IPS-15b (cell line): ENCODE measurements at regions not wholly inside any gene's neighbourhood (a gene's known extent, or its start where the extent isn't known, plus 50 kb on each side); places are given as distances from the start of the nearest gene placed in this dataset.

Source experiments
- H3K27me3 ChIP-seq: one replicate; pipeline ENCODE4 v1.6.1; 2013; ENCODE audit warnings: low read length; ENCODE audit not compliant: control insufficient read depth, insufficient read depth
- H3K36me3 ChIP-seq: one replicate; pipeline ENCODE4 v1.6.1; 2013; ENCODE audit warnings: low read length; ENCODE audit not compliant: control insufficient read depth, insufficient read depth
- H3K4me1 ChIP-seq: one replicate; pipeline ENCODE4 v1.6.1; 2013; ENCODE audit warnings: mild to moderate bottlenecking, low read length; ENCODE audit not compliant: control insufficient read depth, insufficient read depth
- H3K4me3 ChIP-seq: one replicate; pipeline ENCODE4 v1.5.1; 2013; ENCODE audit warnings: low read depth, low read length
- H3K9ac ChIP-seq: one replicate; pipeline ENCODE4 v1.6.1; 2013; ENCODE audit warnings: low read depth, mild to moderate bottlenecking, low read length
- H3K9me3 ChIP-seq: one replicate; pipeline ENCODE4 v1.6.1; 2013; ENCODE audit warnings: mild to moderate bottlenecking, low read length; ENCODE audit not compliant: control insufficient read depth, insufficient read depth

DNA sequence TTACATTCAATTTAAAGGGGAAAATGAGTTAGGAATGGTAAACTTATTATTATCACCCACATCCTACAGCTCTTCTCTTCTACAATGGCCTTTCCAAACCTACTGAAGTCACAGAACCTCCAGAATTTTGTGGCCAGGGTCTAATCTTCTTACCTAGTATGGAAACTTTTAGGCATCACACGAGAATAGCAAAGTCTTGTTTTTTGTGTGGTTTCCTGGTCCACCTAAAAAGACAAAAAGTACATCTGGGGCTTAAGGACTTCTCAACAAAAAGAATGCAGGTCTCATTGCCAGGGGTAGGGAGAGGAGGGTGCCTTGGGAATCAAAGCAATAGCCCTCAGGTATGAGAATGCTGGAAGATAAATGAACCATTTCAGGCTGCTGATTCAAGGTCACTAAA, 345.3 kb downstream of the LMX1A start:
- Histone ChIP-seq H3K9ac (no peak overlapping the region), H3K4me1 (no peaks in the 10 kb centered on the region), H3K36me3 (no peaks in the 10 kb centered on the region), H3K27me3 (no peaks in the 10 kb centered on the region), H3K4me3 (no peak overlapping the region), H3K9me3 (no peaks in the 10 kb centered on the region)

DNA sequence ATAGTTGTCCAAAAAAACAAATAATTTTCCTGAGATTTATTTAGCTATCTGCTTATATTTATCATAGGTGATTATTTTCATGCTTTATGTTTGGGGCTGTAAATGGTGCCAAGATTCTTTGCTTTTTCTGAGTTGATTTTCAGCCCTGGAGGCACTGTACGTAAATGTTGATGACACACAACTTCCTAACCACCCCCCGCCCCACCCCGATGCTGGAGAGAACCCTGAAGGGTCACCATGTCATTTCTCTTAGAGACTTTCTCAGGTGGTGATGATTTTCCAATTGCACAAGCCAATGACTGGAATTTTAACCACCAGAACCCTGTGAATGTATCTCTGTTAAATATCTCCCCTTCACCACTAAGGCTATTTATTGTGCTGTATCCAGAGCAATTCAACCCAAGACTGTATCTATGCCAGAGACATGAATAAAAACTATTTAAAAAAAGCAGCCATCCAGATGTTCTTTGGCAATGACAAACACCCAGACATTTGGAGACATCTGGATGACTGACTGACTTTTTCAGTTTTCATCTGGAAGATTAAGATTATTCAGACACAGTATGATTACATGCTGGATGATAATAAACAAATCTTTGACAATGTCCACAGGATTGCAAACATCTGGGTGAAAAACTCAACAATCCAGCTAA, 346.0 kb downstream of the LMX1A start:
- H3K9me3 ChIP-seq = no peaks in the 10 kb centered on the region
- H3K27me3 ChIP-seq = no peaks in the 10 kb centered on the region
- H3K4me1 ChIP-seq = no peaks in the 10 kb centered on the region
- H3K36me3 ChIP-seq = no peaks in the 10 kb centered on the region
- no peak overlapping the region for H3K4me3 ChIP-seq
- H3K9ac ChIP-seq = no peak overlapping the region

DNA sequence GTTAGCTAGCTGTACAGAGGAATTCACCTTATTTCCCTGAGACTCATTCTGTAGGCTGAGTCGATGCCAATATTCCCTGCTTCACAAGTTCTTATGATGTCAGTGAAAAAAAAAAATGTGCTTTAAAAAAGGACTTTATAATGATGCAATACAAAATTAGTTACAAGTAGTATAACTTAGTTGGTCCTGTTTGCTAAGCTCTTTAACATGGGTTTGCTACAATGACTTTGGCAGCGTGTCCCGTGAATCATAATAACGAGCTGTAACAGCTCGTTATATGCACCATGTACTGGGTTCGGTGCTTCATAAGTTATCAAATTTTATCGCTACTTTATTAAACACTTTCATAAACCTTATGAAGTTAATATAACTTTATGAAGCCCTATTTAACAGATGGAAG, 349.7 kb downstream of the LMX1A start:
- H3K9me3 ChIP-seq = no peaks in the 10 kb centered on the region
- H3K4me1 ChIP-seq = no peaks in the 10 kb centered on the region
- H3K4me3 ChIP-seq = no peak overlapping the region
- H3K27me3 ChIP-seq = no peaks in the 10 kb centered on the region
- no peak overlapping the region for H3K9ac ChIP-seq
- H3K36me3 ChIP-seq = no peaks in the 10 kb centered on the region

DNA sequence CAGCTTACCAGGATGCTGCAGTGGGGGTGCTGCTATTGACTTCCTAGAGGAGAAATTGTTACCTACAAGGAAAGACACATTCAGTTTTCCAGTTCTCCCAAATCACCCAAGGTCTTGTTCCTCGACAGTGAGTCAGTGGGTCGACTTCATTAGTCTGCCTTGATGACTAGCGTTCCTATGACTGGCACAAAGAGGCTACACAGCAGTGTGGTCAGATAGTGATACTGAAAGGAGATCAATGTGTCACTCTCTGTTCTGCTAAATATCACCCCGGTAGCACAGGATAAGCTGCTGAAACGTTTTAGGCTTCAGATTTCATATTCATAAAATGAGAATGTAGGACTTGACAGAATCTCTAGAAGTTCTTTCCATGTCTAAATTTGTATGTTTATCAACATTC, 357.4 kb downstream of the LMX1A start:
- Histone ChIP-seq H3K9ac (no peak overlapping the region), H3K4me1 (no peaks in the 10 kb centered on the region), H3K36me3 (no peaks in the 10 kb centered on the region), H3K9me3 (no peaks in the 10 kb centered on the region), H3K4me3 (no peak overlapping the region), H3K27me3 (peaks cover 4% of the 10 kb centered on the region)

DNA sequence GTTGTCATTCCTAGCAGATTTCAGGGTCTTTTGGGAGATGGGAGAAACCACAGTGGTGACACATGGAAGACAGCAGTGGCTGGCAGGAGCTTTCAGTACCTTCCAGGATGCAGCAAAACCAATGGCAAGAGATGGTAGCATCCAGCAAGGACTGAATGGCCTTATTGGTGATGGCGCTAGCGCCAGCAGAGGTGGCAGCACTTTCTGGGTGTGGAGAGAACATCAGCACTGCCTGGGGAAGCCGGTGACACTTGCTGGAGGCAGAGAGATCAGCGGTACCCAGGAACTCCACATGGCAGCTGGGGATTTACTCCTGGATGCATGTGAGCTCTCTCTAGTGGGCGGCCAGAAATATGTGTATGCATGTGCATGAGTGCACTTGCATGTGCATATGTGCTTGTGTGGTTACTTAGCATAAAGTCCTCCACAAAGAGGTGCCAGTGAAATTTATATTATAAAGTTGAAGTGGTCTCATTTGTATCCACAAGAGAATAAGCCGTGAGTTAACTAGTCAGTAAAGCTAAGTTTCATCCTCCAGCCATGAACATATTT, 364.7 kb downstream of the LMX1A start:
- peaks cover 2% of the 10 kb centered on the region for H3K27me3 ChIP-seq
- H3K36me3 ChIP-seq = no peaks in the 10 kb centered on the region
- no peak overlapping the region for H3K9ac ChIP-seq
- H3K9me3 ChIP-seq = no peaks in the 10 kb centered on the region
- H3K4me1 ChIP-seq = no peaks in the 10 kb centered on the region
- no peak overlapping the region for H3K4me3 ChIP-seq

DNA sequence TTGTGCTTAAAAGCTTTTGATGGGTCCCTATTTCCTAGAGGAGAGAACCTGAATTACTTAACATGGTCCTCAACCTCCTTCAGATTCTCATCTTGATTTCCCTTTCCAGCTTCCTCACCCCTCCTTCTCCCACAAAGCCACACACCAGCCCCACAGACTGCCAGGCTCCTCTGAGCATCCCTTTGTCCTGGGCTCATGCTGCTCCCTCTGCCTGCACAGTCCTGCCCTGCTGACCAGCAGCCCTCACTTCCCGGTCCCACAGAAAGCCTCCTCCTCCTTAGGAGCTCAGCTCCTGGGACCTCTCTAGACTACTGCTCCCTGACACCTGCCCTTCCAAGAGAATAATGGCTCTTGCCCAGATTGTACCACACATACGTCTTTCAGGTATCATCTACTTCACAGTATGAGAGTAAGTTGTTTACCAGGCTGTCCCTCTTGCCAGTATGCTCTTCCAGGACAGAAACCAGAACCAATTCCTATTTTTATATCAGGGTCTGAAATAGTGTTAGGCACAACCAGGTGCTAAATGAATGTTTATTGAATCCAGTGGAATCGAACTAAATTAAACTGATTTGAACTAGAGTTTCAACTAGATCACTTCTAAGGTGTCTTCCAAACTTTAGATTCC, 373.4 kb downstream of the LMX1A start:
- no peak overlapping the region for H3K4me3 ChIP-seq
- no peaks in the 10 kb centered on the region for H3K9me3 ChIP-seq
- no peak overlapping the region for H3K9ac ChIP-seq
- H3K36me3 ChIP-seq = no peaks in the 10 kb centered on the region
- no peaks in the 10 kb centered on the region for H3K4me1 ChIP-seq
- peaks cover 43% of the 10 kb centered on the region for H3K27me3 ChIP-seq

DNA sequence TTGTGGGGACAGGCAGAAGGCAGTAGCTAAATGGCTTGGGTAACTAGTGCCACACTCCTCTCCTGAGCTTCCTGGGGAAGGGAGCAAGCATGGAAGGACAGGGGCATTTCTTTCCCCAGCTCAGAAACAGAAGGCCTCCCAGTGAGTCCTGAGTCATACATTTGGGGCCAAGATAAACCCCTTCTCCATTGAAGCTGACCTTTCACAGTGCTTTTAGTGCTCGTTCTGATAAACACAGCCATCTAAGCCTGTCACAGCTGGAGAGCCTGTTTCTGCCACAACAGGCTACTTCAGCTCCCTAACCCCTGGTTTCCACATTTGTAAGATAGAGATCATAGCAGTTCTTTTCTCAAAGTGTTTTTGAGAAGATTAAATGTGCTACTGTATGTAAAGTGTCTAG, 374.0 kb downstream of the LMX1A start:
- Histone ChIP-seq H3K9ac (no peak overlapping the region), H3K4me1 (no peaks in the 10 kb centered on the region), H3K27me3 (peaks cover 44% of the 10 kb centered on the region), H3K9me3 (no peaks in the 10 kb centered on the region), H3K36me3 (no peaks in the 10 kb centered on the region), H3K4me3 (no peak overlapping the region)

DNA sequence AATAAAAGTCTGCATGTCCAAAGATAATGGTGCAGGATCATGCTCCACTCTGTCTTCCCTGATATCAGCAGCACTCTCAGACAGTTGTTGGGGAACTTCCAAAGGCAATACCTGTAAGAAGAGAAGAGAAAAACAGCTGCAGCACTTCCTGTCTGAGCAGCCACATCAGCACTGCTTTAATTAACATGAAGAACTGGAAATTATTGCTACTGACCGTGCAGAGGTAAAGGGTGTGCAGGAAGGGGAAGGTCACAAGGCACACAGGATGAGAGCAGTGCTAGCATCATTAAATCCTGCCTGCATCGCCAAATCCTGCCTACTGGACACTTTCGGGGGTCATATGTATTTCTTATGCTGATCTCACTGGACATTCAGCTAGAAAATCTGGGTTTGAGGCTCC, 379.0 kb downstream of the LMX1A start:
- H3K27me3 ChIP-seq = peaks cover 12% of the 10 kb centered on the region
- no peaks in the 10 kb centered on the region for H3K9me3 ChIP-seq
- no peaks in the 10 kb centered on the region for H3K4me1 ChIP-seq
- no peak overlapping the region for H3K4me3 ChIP-seq
- H3K9ac ChIP-seq = no peak overlapping the region
- no peaks in the 10 kb centered on the region for H3K36me3 ChIP-seq

DNA sequence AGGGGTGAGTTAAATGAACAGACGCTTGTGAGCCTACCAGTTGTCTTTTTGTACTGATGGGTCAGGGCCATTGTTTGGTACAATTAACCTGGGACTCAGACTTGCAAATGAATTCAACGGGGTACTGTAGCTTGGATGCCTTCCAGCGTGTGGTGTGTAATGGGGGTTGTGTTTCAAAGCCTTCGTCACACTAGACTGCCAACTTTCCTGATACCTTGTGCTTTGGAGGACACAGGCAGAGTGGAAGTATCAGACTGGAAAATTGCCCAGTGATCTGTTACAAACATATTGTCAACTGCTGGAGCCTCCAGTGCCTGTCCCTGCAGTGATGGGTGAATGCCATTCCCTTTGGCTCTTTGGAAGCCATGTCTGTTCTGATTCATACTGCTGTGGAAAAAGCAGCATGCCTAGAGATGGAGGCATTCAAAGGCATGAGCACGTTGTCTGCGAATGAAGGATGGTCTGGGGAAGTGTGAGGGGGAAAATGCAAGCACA, 384.5 kb downstream of the LMX1A start:
- Histone ChIP-seq H3K9me3 (no peaks in the 10 kb centered on the region), H3K27me3 (no peaks in the 10 kb centered on the region), H3K4me3 (no peak overlapping the region), H3K36me3 (no peaks in the 10 kb centered on the region), H3K9ac (no peak overlapping the region), H3K4me1 (no peaks in the 10 kb centered on the region)

DNA sequence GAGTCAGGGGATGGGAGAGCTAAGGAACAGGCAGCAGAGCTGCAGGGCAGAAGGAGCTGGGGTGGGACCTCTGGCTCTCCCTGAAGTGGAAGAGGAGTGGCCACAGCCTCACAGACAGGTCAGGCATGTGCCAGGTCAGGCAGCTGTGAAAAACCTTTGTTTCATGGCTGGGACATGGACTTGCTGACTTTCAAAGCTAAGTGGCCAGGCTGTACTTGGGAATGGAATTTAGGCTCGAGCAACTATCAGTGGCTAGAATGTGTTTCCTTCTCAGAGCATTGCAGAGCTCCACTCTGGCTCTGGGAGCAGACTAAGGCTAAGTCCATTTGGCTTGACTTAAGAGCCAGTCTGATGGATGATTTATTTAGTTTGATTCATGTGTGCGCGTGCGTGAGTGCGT, 385.1 kb downstream of the LMX1A start:
- H3K4me1 ChIP-seq = no peaks in the 10 kb centered on the region
- H3K27me3 ChIP-seq = no peaks in the 10 kb centered on the region
- H3K9me3 ChIP-seq = no peaks in the 10 kb centered on the region
- no peaks in the 10 kb centered on the region for H3K36me3 ChIP-seq
- no peak overlapping the region for H3K9ac ChIP-seq
- no peak overlapping the region for H3K4me3 ChIP-seq

DNA sequence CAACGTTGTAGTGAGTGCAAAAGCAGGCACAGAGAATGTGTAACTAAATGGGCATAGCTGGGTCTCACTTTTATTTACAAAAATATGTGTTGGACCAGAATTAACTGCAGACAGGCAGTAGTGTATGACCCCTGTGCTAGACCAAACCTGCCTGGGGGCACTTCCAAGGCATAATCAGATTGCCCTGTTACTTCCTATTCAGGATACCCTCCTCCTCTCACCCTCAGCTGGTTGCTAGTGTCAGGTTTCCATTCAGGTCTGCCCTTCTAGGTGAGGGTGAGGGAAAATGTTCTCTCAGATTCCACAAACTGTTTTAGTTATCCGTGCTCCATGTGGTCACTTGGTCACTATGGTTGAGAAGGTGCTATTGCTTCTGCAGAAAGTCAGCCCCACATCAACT, 387.3 kb downstream of the LMX1A start:
- Histone ChIP-seq H3K9me3 (no peaks in the 10 kb centered on the region), H3K4me1 (no peaks in the 10 kb centered on the region), H3K27me3 (no peaks in the 10 kb centered on the region), H3K36me3 (no peaks in the 10 kb centered on the region), H3K9ac (no peak overlapping the region), H3K4me3 (no peak overlapping the region)

DNA sequence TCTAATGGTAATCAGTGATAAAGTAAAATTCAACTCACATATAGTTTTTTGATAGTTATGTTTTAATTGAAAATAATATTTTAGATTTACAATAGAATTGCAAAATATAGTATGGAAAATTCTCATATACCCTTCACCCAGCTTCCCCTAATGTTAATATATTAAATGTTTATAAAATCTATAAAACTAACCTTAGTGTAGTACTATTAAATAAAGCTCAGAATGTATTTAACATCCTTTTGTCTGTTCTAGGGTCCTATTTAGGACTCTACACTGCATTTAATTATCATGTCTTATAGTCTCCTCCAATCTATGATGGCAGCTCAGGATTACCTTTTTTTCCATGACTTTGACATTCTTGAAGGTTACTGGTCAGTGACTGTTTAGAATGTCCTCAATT, 389.2 kb downstream of the LMX1A start:
- H3K9ac ChIP-seq = no peak overlapping the region
- H3K27me3 ChIP-seq = no peaks in the 10 kb centered on the region
- no peaks in the 10 kb centered on the region for H3K4me1 ChIP-seq
- no peaks in the 10 kb centered on the region for H3K36me3 ChIP-seq
- no peaks in the 10 kb centered on the region for H3K9me3 ChIP-seq
- H3K4me3 ChIP-seq = no peak overlapping the region
